GM21526 (cell line): ENCODE measurements at regions not wholly inside any gene's neighbourhood (a gene's known extent, or its start where the extent isn't known, plus 50 kb on each side); places are given as distances from the start of the nearest gene placed in this dataset.

Experiments
- ATAC-seq: cut with Tn5 transposase; IDR thresholded peaks from one replicate; pipeline ENCODE4 v1.9.1; 2021; ENCODE audit warnings: moderate library complexity; ENCODE audit not compliant: unreplicated experiment, low FRiP score

GRCh38 chr4:180028682-180029081 is 2214.5 kb upstream of the TENM3 start:
- no peak for ATAC-seq

GRCh38 chr4:180031330-180031729 is 2211.9 kb upstream of the TENM3 start:
- no peak for ATAC-seq

DNA sequence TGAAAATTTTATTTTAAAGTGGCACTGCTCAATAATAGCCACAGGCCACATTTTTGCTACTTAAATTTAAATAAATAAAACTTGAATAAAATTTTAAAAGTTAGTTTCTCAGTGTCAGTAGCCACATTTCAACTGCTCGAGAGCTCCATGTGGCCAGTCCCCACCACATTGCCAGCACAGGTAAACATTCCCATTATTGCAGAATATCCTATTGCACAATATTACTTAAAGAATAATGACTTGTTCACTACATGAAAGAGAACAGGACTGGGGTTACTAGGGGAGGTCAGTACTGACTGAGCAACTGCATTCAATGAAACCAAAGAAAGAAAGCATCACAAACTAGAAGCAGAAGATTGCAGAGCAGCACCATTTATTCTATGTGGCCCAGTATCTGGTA is 2201.6 kb upstream of the TENM3 start:
- no peak for ATAC-seq

DNA sequence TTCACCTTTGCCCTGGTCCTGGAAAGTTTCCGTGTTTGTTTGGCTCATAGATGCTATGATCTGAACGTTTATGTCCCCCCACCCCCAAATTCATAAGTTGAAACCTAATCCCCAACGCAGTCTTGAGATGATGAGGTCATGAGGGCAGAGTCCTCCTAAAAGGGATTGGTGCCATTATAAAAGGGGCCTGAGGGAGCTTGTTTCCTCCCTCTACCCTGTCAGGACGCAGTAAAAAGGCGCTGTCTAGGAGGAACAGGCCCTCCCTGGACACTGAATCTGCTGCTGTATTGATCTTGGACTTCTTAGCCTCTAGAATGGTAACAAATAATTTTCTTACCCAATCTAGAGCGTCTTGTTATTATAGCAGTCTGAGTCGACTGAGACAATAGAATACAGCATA is 2190.6 kb upstream of the TENM3 start:
- no peak for ATAC-seq

GRCh38 chr4:180054291-180054690 is 2188.9 kb upstream of the TENM3 start:
- ATAC-seq = no peak

DNA sequence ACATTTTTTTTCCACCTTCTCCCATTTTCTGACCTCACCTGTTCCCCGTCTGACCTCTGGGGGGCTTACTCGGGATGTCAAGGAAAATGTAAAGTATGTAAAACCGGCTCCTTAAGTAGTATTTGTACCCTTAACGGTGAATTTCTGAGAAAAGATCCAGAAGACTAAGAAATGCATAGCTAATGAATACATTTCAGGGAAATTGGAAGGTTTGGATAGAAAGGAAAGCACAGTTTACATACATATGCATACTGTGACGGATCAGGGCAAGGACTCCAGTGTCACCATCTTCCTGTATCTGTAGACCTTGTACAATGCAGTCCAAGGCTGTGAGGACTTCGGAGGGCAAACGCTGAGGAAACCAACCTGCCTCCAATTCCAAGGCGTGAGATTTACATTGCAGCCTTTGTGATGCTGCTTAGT is 2185.9 kb upstream of the TENM3 start:
- no peak for ATAC-seq

DNA sequence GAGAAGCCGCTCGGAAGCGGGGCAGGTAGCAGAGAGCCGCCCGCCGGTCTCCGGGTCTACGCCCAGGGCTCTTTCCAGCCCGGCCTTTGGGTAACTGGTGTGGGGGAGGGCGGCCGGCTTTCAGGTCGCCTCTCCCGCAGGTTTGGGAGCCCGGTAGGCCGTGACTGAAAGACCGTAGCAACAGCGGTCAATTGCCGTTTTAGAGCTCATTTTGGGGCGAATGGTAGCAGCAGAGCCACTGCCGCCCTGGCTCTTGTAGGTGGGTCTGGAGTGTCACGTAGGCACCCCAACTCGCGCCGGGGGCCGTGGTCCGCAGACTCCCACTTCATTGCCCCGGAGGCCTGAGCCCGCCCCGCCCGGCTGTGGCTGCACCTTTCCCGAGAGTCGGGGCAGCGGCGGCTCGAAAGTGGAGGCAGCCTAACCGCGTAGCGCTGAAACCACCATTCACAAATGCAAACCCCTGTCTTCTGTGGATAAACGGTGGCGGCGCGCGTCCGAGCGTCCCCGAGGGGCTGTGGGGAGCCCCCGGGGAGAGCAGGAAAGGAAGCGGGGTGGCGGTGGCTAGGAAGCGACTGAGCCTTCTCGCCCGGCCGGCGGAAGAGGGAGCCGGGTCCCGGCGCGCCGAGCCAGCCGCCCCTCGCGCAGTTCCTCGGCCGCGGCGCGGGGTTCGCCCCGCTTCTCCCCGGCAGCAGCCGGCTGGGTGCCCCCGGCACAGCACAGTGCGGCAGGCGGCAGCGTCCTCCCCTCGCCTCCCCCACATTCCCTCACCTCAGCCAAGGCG is 2185.1 kb upstream of the TENM3 start:
- no peak for ATAC-seq

- no peak for ATAC-seq
Measured at GRCh38 chr4:180058691-180059215, 2184.4 kb upstream of the TENM3 start.

DNA sequence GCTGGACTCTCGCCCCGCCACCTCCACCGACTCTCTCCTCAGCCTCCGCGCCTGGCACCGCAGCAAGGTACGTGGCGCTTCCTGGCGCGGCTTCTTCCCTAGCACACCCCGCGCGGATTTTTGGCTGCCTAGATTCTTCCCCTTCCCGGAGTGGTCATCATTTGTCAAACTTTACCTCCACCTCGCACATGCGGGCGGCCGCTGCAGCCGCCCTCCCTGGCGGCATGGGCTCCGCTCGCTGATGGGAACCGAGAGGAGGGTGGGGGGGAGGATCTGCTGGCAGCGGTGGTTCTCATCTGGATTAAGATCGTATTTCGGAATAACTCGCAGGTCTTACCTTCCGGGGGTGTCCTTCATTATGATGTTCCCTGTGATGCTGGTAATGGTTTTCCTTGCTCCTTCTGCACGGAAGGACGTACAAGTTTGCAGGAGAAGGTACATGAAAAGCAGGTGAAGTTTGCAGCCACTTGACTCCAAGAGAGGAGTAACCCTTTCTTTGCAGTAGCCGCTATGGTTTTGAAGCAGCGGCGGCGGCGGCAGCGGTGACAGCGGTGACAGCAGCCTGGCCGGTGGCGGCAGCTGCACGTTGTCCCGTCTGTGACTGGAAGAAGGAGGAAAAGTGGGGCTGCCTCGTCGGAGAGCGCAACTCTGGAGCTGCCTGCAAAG is 2183.9 kb upstream of the TENM3 start:
- ATAC-seq = no peak

DNA sequence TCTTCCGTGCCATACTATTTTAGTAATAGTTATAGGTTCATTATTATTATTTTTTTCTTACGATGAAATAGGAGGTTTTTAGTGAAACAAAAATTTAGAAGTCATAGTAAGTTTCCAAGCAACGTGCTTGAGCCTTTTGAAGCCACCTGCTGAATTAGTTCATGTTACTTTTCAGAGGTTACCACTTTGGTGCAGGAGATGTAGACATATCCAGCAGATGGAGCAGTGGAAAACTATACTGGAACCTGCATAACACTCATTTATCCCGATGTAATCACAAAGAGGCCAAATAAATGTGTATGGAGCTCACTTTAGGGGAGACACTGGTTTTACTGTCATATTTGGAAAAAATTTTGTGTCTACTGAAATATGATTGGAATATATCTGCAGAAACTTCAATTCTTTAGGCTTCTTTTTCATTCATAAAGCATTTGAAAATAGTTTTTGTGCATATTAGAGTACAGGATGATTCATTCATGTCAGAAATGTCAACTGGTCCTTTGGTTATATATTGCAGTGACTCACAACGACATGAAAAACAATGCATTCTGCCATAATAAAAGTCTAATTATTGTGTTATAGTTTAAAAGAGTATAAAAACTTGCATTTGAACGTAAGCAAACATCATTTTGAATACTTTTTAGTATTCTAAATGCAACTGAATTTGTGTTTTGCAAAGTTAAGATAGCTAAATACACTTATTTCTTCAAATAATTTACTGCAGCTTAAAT is 2182.9 kb upstream of the TENM3 start:
- ATAC-seq = no peak

GRCh38 chr4:180081072-180081471 is 2162.1 kb upstream of the TENM3 start:
- no peak for ATAC-seq

DNA sequence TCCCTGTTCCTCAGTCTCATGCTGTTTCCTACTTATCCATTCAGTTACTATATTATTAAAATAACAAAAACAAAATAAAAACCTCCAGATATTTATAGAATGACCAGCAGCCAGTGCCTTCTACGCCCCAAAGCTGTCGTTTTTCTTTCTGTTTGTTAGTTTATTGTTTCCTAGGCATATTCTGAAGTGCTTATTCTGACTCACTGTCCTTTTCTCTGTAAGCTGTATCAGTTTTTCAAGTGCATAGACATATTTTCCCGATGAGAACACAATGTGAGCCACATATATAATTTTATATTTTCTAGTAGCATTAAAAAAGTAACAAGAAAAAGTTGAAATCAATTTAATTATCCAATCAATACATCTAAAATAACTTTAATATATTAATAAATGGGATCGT is 2158.6 kb upstream of the TENM3 start:
- ATAC-seq = no peak

GRCh38 chr4:180086480-180087190 is 2156.6 kb upstream of the TENM3 start:
- ATAC-seq = no peak

DNA sequence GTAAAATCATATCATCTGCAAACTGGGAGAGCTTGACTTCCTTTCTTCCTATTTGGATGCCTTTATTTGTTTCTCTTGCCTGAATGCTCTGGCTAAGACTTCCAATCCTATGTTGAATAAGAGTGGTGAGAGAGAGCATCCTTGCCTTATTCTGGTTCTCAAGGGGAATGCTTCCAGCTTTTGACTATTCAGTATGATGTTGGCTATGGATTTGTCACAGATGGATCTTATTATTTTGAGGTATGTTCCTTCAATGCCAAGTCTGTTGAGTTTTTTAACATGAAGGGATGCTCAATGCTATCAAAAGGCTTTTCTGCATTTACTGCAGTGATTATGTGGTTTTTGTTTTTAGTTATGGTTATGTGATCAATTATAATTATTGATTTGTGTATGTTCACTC is 2144.6 kb upstream of the TENM3 start:
- no peak for ATAC-seq

GRCh38 chr4:180099957-180100356 is 2143.2 kb upstream of the TENM3 start:
- no peak for ATAC-seq

- no peak for ATAC-seq
Measured at GRCh38 chr4:180100433-180101344, 2142.5 kb upstream of the TENM3 start.

GRCh38 chr4:180101348-180102083 is 2141.7 kb upstream of the TENM3 start:
- no peak for ATAC-seq

GRCh38 chr4:180103794-180104193 is 2139.4 kb upstream of the TENM3 start:
- no peak for ATAC-seq

DNA sequence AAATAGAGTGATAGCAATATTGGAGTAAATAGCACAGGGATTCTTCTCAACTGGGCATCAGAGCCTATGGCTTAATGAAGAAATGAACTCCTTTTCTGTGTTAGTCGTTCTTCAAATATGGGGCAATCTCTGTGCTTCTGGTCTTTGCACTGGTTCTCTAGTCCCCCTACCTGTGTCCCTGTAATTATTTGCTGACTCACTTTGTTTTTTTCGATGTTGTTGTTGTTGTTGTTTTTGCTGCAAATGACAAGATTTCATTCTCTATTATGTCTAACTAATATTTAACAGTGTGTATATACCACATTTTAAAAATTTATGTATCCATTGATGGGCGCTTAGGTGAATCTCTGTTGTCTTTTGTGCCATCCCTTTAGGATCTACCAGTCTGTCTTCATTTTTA is 2137.8 kb upstream of the TENM3 start:
- no peak for ATAC-seq
